ENCODE measurements at regions not wholly inside any gene's neighbourhood (a gene's known extent, or its start where the extent isn't known, plus 50 kb on each side); places are given as distances from the start of the nearest gene placed in this dataset.
"Not testable (repeated sequence)": the region's sequence is repeated elsewhere in the genome, so short reads cannot be mapped to it uniquely, and the experiment has no call there.

DNA sequence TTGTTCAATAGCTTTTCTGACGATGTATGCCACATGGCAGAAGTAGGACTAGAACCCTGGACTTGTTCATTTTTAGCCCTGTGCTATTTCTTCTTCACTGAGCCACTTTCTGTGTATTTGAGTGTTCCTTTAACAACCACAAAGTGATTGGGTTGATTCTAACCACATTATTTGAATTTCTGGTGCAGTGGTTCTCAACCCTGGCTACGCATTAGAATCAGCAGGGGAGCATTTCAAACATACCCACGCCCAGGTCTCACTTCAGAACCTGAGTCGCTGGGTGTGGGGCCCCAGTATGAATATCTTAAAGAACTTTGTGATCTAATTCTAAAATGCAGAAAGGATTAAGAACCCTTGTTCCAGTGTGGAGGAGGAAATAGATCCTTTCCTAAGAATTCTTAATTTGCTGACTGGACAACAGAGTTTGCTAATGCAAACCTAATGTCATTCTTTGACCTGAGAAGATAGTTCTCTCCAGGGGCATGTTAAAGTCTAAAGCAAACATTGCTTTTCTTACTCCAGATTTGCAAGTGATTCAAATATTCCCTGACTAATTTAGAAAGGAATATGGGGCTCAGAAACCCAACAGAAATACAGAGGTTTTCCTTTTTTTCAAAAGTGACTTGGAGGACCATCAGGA lies 75.4 kb upstream of the GDNF start:
- DNase-seq (ENCODE audit: low spot score), result no peak

DNA sequence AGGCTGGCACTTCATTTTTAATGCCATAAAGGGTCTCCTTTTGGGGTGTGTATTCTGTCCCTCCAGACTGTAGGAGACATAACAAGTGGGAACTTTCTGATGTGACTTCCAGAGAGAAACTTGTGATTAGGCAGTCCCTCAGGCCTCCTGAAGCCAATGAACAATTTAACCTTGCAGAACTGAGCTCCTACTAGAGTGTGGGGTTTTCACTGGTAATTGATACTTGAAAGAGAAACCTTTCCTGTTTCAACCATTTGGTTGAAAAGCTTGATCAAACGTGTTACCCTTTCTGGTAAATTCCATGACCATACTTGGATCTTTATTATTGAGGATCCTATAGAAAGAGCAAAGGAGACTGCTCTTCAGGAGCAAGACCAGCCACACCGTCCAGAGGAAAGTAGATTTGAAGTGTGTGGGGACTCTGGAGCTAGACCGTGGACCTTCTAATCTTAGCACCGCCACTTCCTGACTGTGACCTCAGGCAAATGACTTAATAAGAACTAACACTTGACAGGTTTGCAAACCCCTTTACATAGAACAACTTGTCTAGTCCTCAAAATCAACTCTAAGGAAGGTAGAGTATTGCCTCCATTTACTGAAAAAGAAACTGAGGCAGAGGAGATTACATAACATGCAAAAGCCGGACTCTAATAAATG lies 69.9 kb upstream of the GDNF start:
- DNase-seq (ENCODE audit: low spot score), result not testable (repeated sequence)

DNA sequence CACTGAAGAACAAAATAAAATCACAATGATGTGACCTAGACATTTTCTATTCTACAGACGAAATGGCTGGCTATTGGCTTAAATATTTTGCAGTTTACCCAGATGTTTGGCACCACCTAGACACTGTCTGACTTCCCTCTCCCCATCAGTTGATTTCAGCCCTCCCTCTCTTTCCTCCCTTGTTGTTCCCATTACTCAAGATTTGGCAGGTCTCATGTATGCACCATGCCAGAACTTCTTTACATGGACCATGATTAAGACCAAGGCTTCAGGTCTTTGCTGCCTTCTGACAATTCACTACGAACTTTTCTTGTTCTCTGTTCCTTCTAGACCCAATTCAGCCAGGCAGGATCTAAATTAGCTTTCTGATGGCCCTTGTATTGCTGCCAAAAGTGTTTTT lies 66.6 kb upstream of the GDNF start:
- DNase-seq (ENCODE audit: low spot score), result no peak

DNA sequence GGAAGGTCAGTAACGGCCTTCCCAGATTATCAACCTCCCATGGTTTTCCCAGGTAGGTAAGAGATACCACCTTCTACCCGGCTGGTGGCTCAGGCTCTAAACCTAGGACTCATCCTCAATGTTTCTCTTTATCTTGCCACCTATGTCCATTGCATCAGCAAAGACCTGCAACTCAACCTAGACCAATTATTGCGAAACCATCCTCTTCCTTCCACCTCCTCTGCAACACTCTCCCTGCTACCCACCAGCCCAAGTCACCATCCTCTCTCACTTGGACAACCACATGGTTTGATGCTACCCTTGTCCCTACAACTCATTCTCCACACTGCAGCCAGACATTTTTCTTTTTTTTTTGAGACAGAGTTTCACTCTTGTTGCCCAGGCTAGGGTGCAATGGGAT lies 65.4 kb upstream of the GDNF start:
- no peak for DNase-seq (ENCODE audit: low spot score)

DNA sequence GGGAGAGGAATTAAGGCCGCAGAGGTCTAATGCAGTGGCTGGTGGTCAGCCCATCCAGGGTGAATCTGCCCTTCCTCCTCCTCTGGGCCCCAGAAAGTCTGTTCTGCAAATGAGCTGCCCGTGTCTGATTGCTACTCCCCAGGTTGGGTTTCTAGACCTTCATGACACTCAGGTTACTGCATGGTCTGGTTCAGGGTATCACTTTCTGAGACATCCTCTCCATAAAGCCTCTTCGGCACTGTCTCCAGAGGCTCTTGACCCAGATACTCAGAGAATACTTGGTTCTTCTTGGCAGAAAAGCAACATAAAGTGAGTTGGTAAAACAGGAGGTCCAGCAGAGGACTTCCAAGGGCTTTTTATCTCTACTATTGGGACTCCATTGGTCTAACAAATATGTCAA lies 62.5 kb upstream of the GDNF start:
- no peak for DNase-seq (ENCODE audit: low spot score)

DNA sequence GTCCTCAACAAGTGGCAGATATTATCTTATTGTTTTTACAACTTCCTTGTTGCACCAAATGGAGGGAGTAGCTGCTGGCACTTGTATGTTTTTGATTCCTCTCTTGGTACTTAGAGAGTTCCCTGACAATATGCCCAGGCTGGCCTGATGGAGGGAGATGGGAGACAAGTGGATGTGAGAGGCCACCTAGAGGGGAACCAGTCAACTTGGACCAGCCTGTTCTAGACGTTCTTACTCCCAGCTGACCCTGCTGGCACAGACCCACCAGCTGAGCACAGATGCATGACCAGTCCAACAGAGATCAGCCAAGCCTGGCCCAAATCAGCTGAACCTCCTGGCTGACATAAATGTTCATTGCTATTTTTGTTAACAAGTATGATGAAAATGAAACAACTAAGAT lies 60.9 kb upstream of the GDNF start:
- DNase-seq (ENCODE audit: low spot score), result peak; percentile 43

DNA sequence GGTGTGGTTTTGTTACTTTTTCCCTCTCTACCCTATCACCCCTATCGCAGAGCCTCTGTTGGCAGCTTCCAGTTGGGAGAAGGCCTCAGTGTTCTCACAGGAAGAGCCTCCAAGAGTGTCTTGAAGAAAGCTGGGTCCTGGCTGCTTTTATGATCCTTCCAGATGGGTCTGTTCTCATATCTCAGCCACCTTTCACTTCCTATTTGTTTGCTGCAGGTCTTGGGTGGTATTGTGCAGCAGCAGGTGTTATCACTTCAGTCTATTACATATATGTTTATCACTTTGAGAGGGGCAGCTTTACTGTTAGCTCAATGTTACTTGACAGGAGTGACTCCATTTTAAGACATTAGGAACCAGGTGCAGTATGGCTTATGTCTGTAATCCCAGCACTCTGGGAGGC lies 59.2 kb upstream of the GDNF start:
- no peak for DNase-seq (ENCODE audit: low spot score)

DNA sequence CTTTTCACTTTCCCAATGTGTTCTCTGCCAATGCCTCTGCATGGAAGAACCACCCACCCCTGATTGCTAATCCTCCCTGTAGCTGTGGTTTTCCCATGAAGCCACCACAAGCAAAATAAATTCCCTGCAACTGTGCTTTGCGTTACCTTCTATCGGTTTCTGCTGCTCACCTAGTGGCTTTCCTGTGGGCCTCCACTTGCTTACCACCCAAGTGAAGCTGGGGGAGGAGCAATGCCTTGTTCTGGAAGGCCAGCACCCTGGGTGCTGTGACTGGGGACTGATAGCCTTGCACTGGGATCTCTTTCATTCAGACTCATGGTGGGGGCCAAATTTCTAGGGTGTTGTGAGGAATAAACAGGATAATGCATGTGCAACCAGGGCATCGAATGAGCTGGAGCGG lies 56.3 kb upstream of the GDNF start:
- DNase-seq (ENCODE audit: low spot score), result no peak

DNA sequence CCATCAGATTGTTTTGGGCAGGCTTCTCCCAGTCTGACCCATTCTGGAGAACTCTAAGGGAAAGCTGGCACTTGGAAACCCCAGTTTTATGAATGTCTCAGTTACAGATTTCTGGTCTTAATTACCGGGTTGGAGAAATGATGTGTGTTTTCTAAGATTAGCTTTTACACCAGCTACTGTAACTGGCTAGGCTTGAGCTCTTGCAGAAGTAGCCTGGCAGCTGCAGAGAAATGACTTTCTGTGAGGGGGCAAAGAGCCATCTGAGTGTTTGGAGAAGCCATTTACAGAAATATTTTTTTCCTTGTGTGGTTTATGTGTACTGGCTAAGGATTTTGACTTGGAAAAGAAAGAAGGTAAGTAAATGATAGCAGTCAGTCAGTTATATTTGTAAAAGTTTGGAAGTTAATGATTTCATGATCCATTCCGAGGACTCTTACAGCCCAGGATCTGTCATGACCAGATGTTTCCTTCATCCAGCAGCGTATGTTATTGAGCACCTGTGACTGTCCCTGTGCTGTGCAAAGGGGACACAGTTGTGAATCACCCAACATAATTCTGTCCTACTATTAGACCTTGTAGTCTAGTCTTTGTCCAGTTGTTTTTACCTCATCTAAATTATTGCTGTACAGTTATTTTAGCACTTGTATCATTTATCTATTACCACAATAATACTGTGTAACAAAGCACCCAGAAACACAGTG lies 53.7 kb upstream of the GDNF start:
- DNase-seq (ENCODE audit: low spot score), result no peak

DNA sequence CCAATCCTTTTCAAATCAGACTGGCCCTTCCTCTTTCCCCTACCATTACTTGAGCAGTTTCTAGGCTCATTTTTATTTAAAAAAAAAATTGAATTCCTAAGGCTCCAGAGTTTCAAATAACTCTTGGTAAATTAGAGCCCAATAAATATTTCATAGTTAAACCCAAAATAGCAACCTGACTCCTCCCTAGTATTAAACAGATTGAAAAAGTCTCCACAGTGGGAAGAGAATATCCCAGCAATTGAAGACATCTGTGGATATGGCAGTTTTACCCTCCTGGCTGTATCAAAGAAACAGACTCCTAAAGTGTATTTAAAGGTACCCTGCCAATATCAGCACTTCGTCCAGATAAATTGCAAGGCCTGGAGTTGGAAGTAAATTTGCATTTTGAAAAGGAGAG lies 52.7 kb upstream of the GDNF start:
- no peak for DNase-seq (ENCODE audit: low spot score)

DNA sequence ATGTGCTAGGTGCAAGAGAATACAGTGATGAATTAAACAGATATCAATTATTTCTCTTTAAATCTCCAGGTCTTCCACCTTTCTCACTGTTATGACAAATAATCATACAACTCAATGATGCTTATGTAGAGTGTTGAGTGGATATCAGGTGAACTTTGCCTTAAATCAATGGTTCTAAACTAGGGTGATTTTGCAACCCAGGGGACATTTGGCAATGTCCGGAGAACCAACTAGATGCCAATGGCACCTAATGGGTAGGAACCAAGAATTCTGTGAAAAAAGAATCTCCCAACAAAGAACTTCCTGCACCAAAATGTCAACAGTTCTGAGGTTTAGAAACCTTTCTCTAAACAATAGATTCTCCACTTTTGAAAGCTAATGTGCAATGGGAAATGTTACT lies 52.0 kb upstream of the GDNF start:
- no peak for DNase-seq (ENCODE audit: low spot score)

DNA sequence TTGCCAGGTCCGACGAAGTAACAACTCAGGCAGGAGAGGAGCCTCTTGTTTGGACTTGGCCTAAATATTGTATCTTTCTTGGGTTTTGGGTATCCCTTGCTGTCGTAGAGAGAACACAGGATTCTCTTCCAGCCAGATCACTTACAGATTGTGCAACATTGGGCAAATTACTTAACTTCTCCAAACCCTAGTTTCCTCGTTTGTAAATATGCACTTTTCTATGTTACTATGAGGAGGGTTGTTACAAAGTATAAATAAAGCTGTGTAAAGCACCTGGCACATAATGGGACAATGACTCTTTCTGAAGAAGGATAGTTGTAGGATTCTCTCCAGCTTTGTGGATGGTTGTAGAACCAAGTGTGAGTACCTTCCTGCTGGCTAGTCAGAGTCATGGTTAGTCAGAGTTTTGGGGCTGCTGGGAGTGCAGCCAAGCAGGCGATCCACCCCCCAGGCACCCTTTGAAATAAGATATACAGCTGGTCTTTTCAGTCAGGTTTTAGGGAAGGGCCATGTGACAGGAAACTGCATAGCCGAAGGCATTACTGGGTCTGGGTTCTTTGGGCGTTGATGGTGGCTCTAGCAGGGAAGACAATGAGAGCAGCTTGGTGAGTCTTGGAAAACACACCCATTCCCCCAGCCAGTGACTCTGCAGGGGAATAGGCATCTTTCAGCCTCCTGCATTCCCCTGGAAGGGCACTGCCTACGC lies 49.9 kb upstream of the GDNF start:
- no peak for DNase-seq (ENCODE audit: low spot score)

Data from HuH-7 (cell line).